NCI-H82 (cell line): ENCODE measurements at regions not wholly inside any gene's neighbourhood (a gene's known extent, or its start where the extent isn't known, plus 50 kb on each side); places are given as distances from the start of the nearest gene placed in this dataset.
"Not testable (repeated sequence)": the region's sequence is repeated elsewhere in the genome, so short reads cannot be mapped to it uniquely, and the experiment has no call there.

Source experiments
- DNase-seq: peaks from one replicate; lab custom pipeline; 2025; lab: John Stamatoyannopoulos, UW

DNA sequence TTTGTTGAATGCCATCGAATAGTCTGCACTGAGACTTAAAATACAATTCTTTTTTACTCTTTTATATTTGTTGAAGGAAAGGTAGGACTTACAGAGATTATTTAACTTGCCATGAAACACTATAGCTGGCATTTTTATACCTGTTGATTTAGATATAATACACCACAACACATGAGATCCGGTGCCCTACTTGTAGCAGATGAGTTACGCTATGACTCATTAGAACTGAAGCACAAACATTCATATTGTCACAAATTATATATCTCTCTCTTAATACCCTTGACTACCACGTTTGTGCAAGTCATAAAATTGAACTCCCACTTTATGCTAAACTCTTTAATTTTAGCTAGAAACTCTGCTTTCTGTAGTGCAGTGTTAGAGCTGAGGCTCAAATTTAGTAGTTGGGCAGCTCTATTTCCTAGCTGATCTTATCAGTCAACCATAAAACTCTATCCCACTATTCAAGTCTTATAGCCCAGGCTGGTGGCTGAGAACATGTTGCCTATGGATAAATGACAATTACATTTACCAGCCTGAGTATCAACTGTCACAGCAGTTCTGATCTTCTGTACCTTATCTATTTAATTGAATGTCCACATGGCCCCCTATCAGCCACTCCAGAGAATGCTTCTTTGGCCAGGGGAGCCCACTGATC, 137.4 kb upstream of the SEMA3D start:
- peak; percentile 40 for DNase-seq

DNA sequence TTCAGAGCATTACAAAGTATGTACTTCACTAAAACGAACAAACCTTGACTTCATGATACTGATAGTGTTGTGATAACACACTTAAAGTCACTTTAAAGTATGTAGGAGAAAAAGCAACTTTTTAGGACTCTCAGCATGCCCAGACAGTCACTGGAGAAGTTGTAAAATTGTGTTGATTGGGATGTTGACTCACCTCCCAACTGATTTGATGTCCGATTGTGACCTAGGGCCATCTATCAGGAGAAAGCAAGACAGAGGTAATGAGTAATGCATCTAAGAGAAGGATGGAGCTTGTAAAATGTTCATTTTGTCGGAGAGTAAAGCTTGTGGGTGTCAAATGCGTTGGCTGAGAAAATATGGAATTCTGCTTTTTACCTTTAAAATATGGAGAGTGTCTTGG, 135.4 kb upstream of the SEMA3D start:
- no peak for DNase-seq

DNA sequence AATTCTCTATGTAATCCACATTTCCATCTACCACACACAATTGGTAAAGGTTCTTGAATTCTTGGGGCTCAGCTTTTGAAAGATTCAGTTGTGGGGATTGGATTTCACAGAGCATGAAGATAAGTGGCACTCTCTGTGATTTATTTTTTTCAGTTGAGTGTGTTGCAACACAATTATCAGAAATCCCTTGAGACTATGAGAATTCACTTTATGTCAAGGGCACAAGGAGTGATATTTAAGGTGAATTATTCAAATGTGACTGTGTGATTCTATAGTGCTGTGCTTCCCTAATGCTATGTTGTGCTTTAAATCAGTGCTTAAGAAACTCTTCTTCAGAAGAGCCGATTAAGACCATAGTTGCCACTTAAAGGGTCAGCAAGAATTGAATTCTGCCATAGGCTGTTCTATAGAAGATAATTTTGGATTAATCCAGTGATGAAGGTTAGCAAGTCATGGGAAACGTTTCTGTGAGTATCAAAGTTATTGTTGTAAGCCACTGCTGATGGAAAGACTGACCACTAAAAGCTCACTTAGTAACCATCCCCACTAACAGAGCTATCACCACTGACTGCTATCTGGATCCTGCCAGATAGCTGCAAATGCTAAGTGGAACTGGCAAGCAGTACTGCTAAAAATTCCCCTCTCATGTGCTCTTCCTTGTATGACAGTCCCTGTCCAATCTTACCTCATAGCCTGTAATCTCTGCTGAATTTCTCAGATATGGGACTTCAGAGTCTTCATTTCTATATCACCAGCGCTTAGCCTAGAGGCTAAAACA, 134.0 kb upstream of the SEMA3D start:
- DNase-seq, result no peak

DNA sequence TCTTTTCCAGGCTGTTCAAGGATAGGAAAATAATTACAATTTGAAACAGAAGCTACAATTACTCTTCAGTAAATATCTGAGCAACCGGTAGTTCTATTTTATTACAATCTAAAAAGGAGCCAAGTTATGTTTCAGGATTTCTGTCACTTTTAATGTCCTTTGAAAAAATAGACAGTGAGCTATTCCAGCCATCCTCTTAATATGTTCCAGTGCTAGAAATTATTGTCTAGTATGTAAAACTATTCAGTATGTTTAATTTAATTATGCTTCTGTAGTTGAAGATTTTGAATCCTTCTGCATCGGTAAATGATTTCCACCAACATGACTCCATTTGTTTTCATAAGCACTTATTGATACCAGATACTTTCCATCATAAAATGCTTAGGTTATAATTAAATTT, 129.6 kb upstream of the SEMA3D start:
- DNase-seq, result no peak

DNA sequence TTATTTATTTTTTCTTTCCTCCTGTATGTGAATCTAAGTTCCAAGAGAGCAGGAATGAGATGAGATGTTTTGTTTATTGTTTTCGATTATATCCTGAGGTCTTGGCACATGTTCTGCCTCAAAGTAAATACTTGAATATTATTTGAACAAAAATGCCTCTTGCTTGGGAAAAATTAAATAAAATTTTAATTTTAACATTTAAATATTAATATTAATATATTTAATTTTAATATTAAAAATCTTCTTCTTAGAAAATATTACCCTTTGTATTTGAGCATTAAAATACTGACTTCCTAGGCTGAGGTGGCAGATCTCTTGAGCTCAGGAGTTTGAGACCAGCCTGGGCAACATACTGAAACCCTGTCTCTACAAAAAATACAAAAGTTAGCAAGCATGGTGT, 123.4 kb upstream of the SEMA3D start:
- no peak for DNase-seq

DNA sequence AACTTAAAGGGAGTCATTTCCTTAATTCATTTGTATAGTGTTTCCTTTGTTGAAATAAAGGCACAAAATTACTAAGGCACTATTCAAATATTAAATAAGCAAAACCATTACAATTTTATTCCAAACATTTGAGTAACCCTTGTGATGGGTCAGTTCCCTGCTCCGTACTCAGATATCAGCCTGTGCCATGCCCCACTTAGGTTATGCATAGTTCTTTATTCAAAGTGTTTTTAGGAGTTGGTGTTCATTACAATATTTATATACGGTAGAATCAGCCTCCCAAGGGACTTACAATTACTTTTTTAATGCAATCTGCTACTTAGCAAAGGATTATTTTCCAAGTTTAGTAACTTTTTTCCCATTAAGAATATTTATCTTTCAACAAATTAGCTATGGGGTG, 119.3 kb upstream of the SEMA3D start:
- no peak for DNase-seq

DNA sequence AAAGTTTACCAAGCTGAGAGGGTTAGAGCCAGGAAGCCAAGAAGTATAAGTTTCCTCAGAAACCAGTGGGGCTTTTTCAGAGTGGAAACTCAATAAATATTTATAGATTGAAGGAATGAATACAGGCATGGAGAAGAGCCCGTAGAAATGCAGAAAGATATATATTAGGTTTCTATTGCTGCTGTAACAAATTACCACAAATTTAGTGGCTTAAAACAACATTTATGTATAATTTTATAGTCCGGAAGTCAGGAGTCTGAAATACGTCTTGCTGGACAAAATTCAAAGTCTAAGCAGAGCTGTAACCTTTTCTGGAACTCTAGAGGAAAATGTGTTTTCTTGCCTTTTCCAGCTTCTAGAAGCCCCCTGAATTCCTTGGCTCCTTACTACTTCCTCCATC, 107.3 kb upstream of the SEMA3D start:
- DNase-seq, result no peak

DNA sequence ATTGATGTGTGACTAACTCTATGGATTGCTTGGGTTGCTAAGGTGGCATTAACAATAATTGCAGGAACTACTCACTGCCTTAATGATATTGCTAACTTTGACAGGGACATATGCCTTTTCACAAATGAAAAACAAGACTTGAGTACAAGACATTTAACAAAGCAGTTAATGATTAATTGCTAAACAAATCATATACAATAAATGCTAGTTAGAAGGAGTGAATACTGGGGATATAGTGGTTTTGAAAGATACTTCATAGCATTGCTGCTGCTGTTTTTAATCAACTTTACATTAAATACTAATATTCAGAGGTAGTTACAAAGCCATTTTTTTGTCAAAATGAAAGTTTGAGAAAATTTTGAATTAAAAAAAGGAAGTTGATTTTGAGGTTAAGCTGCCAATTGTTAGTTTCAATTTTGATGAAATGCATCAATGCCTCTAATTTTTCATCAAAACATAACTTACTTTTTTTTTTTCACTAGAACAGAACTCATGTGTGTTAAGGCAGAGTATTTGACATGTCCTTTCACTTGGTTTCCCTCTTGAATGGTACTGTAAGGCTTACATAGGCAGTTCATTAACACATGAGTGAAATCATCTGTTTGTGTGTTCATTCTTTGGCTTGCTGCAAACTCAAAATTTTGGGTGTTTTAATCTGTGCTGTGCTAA, 106.2 kb upstream of the SEMA3D start:
- DNase-seq, result no peak

DNA sequence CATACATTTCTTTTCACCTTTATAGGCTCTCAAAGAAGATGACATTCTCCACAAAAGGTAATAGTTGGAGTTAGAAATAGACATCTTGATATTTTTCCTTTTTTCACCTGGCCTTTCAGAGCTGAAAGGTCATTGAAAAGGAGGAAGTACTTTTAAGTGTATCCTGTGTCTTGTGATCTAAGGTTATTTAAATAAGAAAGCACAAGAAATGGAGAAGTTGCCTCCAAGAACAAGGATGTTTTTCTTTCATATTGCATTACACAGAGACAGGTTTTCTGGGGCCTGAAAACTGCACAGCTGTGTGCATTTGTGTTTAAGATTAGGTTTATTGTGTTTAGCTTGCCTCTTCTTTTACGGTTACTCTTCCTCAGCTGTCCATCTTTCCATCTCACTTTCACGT, 103.4 kb upstream of the SEMA3D start:
- no peak for DNase-seq

DNA sequence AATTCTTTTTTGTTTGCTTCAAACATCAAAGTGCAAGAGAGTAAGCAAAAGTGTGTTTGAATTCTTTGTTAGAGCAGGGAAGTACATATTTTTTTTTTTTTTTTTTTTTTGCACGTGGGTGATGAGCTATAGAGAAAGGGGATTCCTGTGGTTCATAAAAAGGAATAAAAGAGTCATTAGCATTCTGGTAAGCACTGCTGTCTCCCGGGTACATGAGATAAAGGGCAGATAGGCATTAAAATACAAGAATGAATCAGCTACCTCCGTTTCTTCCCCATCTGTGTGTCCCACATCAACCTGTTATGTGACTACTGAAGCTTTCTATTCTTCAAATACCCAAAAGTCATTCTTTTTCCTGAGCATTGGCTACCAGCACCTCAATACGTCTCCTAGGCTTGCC, 102.4 kb upstream of the SEMA3D start:
- no peak for DNase-seq

DNA sequence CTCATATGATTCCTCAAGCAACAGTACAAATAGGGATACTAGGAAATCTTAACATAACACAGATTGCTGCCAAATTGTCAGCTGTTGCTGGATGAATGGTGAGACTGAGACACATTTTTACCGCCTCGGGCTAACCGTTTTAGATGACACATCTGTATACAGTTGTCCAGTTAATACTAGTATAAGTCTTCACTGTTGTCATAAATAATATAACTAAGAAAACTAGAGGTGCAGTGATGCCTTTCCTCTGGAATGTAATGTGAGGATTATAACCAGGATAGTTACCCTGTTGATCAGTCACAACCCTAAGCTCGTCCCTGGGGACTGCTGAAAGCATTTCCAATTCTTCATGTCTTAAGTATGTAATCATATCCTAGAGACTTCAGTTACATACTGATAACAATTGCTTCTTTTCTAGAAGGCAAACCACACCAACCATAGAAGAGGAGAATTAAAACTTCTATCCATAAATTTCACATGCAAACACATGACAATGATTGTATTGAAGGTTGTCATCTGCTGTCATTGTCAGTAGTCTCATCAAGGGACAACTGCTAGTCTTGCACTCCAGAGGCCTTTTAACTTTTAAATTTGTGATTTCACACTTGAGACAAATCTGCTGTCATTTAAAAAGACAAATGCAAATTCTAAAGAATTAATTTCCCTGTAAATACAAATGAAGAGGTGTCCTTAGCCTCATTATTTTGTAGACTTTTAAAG, 100.4 kb upstream of the SEMA3D start:
- peak; percentile 71 for DNase-seq

DNA sequence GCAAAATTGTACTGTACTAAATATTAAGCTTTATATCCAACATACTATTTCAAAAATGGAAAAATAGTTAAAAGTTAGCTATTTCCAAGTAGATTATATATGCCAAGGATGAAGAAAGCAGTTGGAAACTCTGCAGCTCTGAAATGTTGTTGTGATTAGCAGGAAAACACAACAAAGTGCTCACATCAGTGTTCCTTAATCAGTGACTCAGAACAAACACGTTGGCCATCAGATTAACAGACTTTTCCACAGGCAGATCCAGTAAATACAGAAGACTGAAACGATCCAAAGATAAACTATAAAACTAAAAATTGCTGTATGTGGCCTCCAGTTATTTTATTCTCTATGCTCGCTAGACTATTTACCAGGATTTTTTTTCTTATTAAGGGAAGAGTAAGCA, 99.6 kb upstream of the SEMA3D start:
- no peak for DNase-seq

DNA sequence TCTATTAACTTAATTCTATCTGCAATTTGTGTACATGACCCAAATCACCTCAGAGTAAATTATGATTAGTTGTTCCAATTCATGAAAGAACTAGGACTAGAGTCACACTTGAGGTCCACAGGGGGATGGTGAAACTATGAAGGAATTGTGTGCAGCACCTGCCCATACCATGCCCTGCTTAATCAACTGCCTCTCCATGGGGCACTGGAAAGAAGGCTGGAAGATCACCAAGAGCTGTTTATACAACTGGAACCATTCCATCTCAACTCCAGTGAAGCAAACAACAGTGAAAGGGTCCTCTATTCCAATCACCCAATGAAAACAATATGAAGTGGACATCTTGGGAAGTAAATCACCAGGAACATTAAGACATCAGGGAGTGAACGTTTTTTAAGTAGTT, 98.7 kb upstream of the SEMA3D start:
- DNase-seq, result no peak

DNA sequence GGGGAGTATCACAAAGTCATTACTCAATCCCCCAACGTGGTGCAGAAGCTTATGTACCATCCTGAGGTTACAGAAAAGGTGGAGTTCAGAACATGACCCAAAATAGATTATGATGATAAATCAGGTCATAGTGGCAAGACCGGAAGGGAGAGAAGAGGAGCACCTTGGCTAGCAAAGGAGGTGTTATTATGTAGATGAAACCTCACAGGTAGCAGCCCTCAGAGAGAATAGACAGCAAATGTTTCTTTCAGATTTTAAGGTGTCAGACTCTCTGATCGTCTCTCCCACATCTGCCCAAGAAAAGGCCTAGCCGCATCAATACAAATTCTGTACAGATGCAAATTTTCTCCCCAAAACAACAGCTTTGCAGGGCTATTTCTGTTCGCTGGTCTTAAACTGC, 88.3 kb upstream of the SEMA3D start:
- no peak for DNase-seq

DNA sequence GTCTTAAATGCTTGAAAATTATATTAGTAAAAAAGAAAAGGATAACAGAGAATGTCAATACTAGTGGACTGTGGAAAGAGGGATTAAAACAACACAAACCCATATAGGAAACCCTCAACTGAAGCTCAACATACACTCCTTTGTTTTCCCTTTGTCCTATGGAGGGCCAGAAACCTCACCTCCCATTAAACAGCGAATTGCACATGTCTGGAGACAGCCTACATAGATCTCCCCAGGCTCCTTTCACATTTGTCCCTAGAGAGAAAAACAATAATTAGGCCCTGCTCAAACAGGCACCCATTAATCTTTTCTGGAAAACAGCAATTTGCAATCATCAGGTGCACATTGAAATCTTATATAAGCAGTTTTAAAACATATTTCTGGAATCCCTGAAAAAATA, 87.6 kb upstream of the SEMA3D start:
- no peak for DNase-seq

DNA sequence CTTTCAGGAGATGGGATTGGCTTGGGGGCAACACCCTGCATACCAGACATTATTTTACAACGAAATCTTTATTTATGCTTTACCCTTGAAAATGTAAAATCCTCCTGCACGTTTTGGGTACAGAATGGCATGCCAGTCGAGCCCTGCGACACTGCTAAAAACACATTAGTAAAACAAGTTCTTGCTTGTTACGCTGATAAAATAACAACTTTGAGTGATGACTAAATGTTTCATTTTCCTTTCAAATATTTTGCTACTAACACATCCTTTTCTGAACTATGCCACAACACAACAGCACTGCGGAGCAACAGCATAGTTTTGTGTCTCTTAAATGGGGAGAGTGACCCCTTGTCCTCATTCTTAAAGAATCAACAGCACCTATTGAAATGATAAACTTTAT, 76.0 kb upstream of the SEMA3D start:
- DNase-seq, result no peak

DNA sequence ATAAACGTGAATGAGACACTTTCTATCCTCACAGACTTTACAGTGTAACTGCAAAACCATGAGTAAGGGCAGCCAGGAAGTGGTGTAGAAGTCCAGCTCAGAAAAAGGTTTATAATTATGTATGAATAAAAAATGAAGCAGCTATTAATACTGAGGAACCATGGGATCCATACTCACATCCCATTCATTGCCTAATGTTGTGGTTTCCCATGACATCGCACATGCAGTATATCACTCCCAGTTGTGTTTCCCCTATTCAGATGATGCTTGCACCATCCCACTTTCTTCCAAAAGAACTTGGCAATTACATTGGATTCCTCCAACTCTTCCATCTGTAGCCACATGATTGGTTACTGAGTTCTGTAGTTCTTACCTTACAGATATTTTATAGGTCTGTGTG, 74.5 kb upstream of the SEMA3D start:
- no peak for DNase-seq

DNA sequence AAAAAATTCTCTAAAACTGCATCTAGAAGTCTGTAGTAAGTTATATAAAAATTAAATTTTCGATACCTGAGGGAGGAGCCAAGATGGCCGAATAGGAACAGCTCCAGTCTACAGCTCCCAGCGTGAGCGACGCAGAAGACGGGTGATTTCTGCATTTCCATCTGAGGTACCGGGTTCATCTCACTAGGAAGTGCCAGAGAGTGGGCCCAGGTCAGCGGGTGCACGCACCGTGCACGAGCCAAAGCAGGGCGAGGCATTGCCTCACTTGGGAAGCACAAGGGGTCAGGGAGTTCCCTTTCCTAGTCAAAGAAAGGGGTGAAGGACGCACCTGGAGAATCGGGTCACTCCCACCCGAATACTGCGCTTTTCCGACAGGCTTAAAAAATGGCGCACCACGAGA, 62.9 kb upstream of the SEMA3D start:
- DNase-seq, result not testable (repeated sequence)

DNA sequence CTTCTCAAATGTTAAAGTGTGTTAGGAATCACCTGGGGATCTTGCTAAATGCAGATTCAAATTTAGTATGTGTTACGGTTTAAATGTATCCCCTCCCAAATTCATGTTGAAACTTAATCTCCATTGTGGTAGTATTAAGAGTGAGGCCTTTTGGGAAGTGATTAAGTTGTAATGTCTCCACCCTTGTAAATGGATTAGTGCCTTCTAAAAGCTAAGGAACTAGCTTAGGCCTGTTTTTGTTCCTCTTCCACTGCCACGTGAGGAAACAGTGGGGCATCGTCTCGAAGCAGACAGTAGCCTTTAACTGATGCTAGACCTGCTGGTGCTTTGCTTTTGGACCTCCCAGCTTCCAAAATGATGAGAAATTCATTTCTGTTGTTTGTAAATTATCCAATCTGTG, 52.3 kb upstream of the SEMA3D start:
- DNase-seq, result peak; percentile 83

DNA sequence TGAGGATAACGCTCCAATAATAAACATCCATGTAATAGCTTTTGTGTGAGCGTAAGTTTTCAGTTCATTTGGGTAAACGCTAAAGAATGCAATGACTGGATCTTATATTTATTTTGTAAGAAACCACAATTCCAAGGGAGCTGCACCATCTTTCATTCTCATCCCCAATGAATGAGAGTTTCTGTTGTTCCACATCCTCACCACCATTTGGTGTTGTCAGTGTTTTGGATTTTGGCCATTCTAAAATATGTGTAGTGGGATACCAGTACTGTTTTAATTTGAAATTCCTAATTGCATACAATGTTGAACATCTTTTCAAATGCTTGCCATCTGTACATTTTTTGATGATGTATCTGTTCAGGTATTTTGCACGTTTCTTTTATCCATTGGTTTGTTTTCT, 50.9 kb upstream of the SEMA3D start:
- no peak for DNase-seq
